HG02571 (cell line): ENCODE measurements at regions not wholly inside any gene's neighbourhood (a gene's known extent, or its start where the extent isn't known, plus 50 kb on each side); places are given as distances from the start of the nearest gene placed in this dataset.
"Not testable (repeated sequence)": the region's sequence is repeated elsewhere in the genome, so short reads cannot be mapped to it uniquely, and the experiment has no call there.

Experiments used
- ATAC-seq: cut with Tn5 transposase; IDR thresholded peaks from one replicate; pipeline ENCODE4 v1.9.1; 2021; ENCODE audit warnings: mild to moderate bottlenecking, moderate library complexity; ENCODE audit not compliant: unreplicated experiment

DNA sequence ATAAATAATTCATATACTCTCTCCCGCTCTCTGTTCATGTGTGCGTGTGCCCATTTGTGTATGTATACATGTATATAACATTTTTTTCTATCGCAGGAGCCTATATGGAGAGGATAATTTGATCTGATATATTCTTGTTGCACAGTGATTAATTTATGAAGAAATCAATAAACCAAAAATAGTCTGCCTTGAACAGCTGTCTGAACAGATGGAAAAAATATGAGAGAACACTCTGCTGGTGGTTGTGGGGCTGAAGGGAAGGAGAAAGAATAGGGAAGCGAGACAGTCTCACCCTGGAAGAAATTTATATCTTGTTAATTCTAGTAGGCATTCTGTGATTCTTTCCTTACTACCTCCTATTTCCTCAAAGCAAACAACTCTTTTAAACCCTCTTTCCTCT is 96.6 kb upstream of the B3GAT2 start:
- no peak for ATAC-seq

GRCh38 chr6:71056656-71057055 is 99.8 kb upstream of the B3GAT2 start:
- no peak for ATAC-seq

DNA sequence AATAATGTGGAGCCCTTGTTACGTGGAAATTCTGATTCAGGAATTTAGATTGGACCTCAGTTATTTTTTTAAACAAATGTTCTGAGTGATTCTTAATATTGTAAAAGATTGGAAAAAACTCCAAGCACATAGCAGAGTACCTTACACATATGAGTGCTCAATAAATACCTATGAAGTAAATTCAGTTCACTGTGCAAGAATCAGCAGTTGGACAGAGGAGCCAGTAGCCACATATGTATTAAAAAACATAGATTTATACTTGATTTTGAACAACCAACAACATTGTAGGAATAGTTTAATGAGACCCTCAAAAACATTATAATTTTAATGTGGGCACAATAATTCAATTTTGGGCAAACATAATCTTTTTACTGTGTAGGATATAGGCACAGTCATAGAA is 109.3 kb upstream of the B3GAT2 start:
- ATAC-seq: no peak

DNA sequence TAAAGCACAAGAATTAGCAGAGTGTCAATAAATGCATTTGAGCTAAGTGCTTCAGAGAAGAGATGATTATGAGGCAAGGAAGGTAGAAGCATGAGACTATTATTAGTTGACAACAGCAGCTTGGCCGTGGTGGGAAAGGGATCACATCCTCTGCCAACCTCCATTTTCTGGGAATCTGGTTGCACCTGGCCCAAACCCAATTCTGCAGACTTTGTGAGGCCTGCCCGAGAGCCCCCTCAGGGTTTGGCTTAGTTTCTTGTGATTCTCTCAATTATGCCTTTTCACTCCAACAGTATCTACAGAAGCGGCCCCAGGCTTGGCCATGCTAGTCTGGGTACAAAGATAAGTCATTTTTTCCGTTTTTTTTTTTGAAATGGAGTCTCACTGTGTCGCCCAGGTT is 111.0 kb upstream of the B3GAT2 start:
- ATAC-seq: no peak

- ATAC-seq: no peak
Measured at GRCh38 chr6:71072508-71072907, 115.6 kb upstream of the B3GAT2 start.

- ATAC-seq: no peak
Measured at GRCh38 chr6:71077655-71078054, 120.8 kb upstream of the B3GAT2 start.

DNA sequence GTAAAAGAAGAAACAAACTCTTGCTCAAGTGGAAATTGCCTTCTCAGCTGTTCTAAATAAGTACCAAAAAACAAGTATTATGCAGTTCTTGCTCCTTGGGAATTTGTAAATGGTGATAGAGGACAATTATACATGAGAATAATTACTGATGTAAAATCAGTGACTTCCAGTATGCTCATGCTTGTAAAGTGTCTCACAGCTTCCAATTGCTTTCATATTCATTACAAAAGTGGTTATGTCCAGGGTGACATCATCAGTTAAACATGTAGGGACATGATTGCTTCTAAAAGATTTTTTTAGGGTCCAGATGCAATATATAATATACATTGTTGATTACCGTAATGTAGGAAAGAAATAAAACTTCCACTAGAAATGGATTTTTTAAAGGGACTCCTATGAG is 122.8 kb upstream of the B3GAT2 start:
- no peak for ATAC-seq

- no peak for ATAC-seq
Measured at GRCh38 chr6:71080133-71080532, 123.3 kb upstream of the B3GAT2 start.

- ATAC-seq: no peak
Measured at GRCh38 chr6:71080826-71081225, 124.0 kb upstream of the B3GAT2 start.

GRCh38 chr6:71082033-71082650 is 125.3 kb upstream of the B3GAT2 start:
- no peak for ATAC-seq

- no peak for ATAC-seq
Measured at GRCh38 chr6:71083308-71083820, 126.5 kb upstream of the B3GAT2 start.

GRCh38 chr6:71088166-71088565 is 131.3 kb upstream of the B3GAT2 start:
- ATAC-seq: no peak

DNA sequence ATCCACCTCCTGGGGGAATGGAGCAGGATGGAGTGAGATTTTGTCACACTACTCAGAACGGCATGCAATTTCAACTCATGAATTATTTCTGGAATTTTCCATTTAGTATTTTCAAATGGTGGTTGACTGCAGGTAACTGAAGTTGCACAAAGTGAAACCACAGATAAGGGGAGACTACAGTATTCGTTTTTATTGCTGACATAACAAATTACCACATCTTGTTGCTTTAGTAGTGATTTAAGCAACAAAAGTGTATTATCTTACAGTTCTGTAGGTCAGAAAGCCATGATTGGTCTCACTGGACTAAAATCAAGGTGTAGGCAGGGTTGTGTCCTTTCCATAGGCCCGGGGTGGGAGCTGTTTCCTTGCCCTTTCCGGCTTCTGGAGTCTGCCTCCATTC is 133.4 kb upstream of the B3GAT2 start:
- no peak for ATAC-seq

DNA sequence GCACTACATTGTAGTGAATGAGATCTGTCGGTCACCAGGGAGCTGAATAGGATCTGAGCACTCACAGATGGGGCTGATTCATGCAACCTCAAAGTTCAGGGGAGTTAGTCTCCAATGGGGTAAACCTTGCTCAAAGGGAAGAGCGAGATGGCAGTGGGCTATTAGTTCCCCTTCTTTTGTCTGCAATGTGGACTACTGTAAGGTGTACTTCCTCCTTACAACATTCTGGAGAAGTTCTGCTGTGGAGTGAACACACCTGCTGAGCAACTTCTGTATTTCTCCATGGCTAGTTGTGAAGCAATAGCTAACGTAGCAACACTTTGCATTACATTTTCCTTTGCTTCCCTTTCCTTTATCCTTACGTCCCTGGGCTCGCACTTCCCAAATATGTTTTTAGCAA is 134.3 kb upstream of the B3GAT2 start:
- ATAC-seq: no peak

DNA sequence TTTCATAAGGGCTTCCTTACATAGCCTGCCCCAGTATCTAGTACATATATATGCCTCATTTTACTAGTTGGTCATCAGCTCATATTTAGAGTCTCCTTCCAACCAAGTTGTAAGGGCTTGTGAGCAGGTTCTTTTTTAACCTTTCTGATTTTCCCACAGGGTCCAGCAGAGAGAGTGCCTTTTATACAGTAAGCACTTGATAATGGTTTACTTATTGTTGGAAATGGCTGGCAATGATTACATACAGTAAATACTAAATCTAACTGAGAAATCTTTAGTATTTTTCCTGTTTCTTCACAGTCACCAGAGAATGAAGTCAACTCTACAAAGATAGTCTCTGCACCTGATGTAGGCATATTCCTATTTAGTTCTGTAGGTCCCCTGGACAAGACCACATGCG is 135.1 kb upstream of the B3GAT2 start:
- ATAC-seq: no peak

DNA sequence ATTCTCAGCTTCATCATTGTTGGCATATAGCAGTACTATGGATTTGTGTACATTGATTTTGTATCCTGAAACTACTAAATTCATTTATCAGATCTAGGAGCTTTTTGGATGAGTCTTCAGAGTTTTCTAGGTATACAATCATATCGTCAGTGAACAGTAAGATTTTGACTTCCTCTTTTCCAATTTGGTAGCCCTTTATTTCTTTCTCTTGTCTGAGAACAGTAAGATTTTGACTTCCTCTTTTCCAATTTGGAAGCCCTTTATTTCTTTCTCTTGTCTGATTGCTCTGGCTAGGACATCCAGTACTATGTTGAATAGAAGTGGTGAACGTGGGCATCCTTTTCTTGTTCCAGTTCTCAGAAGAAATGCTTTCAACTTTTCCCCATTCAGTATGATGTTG is 140.4 kb upstream of the B3GAT2 start:
- not testable (repeated sequence) for ATAC-seq

DNA sequence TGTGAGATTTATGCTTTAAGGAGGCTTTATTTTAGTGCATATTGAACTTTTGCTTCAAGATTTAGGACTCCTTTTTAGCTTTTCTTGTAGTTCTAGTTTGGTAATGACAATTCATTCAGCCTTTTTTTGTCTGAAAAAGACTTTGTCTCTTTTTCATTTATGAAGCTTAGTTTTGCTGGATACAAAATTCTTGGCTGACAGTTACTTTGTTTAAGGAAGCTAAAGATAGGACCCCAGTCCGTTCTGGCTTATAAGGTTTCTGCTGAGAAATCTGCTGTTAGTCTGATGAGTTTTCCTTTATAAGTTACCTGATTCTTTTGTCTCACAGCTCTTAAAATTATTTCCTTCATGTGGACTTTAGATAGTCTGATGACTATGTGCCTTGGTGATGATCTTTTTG is 142.8 kb upstream of the B3GAT2 start:
- ATAC-seq: no peak

GRCh38 chr6:71103130-71103529 is 146.3 kb upstream of the B3GAT2 start:
- ATAC-seq: no peak

DNA sequence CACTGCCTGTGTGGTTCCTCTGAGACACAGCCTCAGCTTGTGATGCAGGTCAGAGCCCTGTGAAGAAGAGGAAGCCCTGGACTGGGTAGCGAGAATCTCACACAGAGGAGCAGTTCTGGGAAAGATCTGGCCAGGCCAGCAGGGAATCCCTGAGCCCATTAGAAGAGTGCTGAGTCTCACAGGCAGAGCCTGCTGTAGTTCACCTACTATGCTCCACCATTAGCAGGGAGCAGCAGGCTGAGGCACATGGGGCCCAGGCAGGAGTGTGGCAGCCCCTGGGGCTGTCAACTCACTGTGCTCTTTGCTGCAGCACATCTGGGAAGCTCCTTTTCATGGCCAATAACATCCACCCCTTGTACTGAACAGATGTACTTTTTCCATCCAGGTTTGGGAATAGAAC is 146.8 kb upstream of the B3GAT2 start:
- no peak for ATAC-seq

DNA sequence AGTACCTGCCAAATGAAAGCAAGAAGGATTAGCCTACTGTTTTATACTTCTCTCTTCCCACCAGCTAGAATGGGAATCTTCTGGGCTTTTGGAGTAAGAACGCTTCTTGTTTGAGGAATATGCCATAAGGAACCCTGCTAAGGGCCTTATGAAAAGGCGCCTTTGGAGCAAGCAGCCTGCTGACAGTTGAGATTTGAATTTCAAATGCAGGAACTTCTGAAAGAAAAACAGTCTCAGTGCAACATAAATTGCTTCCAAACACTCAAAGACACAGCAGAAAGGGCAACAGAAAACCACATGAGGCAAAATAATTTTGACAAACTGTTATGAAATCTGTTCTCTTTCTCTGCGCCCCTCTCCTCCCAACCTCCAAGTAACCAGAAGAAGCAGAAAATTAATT is 149.4 kb upstream of the B3GAT2 start:
- no peak for ATAC-seq

DNA sequence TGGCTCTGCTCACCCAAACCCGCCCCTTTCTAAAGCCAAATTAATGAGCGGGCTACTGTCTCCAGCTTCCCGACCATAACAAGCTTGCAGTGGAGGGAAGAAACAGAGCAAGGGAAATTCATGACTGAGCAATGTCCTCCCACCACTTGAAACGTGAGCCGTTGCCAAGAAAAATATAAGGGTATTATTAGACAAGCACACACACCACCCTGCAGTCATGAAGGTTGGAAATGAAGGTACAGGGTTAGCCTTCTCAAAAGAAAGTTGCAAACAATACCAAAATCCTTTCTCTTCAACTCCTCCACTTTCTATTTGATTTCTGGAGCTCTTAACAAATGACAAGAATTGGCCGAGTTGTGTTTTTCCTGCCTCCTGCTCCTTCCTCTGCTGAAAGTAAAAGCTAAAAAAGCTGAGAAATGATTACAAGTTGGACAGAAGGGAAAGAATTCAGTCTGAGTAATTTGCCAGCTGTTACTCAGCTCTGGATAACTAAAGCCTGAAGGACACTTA is 151.1 kb upstream of the B3GAT2 start:
- ATAC-seq: no peak

- ATAC-seq: no peak
Measured at GRCh38 chr6:71114544-71114943, 157.7 kb upstream of the B3GAT2 start.

DNA sequence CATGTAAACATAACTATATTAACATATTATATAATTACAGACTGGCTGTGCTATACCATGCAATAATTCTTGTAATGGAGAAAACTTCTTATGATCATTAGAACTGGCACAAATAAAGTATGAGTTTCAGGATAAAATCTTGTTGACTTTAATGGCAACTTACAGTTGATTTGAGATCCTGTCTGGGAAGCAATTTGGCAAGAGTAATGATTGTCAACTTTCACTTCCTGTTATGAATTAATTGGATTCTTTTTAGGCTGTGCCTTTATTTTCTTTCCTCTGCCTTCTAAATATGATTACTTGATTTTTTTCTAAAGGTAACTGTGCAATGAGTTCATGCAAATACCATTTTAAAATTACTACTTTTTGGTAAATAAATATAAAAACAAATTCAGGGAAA is 158.1 kb upstream of the B3GAT2 start:
- ATAC-seq: no peak
